Liver (tissue), 7 donors: ENCODE measurements at regions not wholly inside any gene's neighbourhood (a gene's known extent, or its start where the extent isn't known, plus 50 kb on each side); places are given as distances from the start of the nearest gene placed in this dataset.

Experiments
- DNase-seq: peaks from one replicate; pipeline ENCODE4 v3.0.0-alpha.2; 2017; ENCODE audit warnings: low spot score
- H3K27ac ChIP-seq, 2 donors: one replicate each; pipeline ENCODE4 v1.7.0; 2013; ENCODE audit warnings: inconsistent platforms in 2 of 2, low read length in 2 of 2, control low read depth in 1 of 2, low read depth in 1 of 2, mild to moderate bottlenecking in 1 of 2
- H3K27me3 ChIP-seq, 4 donors: one replicate each; pipeline versions ENCODE4 v1.6.1 to v1.7.0; 2013; ENCODE audit warnings: low read length in 3 of 4, inconsistent platforms in 1 of 4, mild to moderate bottlenecking in 1 of 4, moderate library complexity in 1 of 4; ENCODE audit not compliant: control insufficient read depth in 4 of 4, insufficient read depth in 4 of 4
- H3K36me3 ChIP-seq, 4 donors: one replicate each; pipeline versions ENCODE4 v1.6.1 to v1.7.0; 2013; ENCODE audit warnings: low read length in 3 of 4, mild to moderate bottlenecking in 3 of 4, low read depth in 1 of 4, moderate library complexity in 1 of 4; ENCODE audit not compliant: control insufficient read depth in 4 of 4, insufficient read depth in 3 of 4
- H3K4me1 ChIP-seq, 4 donors: one replicate each; pipeline versions ENCODE4 v1.6.1 to v1.7.0; 2013; ENCODE audit warnings: low read length in 3 of 4, mild to moderate bottlenecking in 3 of 4, moderate library complexity in 1 of 4; ENCODE audit not compliant: control insufficient read depth in 4 of 4, insufficient read depth in 4 of 4
- H3K4me3 ChIP-seq, 3 donors: one replicate each; pipeline versions ENCODE4 v1.6.1 to v1.7.0; 2013; ENCODE audit warnings: low read length in 3 of 3, control low read depth in 1 of 3, low read depth in 1 of 3, mild to moderate bottlenecking in 1 of 3
- H3K9ac ChIP-seq, 2 donors: one replicate each; pipeline ENCODE4 v1.7.0; 2013; ENCODE audit warnings: low read length in 2 of 2, mild to moderate bottlenecking in 2 of 2, moderate library complexity in 2 of 2, control low read depth in 1 of 2, low read depth in 1 of 2
- H3K9me3 ChIP-seq, 4 donors: one replicate each; pipeline versions ENCODE4 v1.6.1 to v1.7.0; 2013; ENCODE audit warnings: low read length in 3 of 4; ENCODE audit not compliant: control insufficient read depth in 4 of 4
- EGR1 ChIP-seq, 2 donors: IDR thresholded peaks; 2 replicates each; pipeline ENCODE4 v1.6.1; 2016 to 2018; ENCODE audit warnings: antibody characterized with exemption in 2 of 2, low read depth in 2 of 2
- FOXA1 ChIP-seq: IDR thresholded peaks from 2 replicates; pipeline ENCODE4 v1.6.1; 2016; ENCODE audit warnings: antibody characterized with exemption
- FOXA2 ChIP-seq: IDR thresholded peaks from 2 replicates; pipeline ENCODE4 v1.6.1; 2016; ENCODE audit warnings: antibody characterized with exemption
- GABPA ChIP-seq, 2 donors: IDR thresholded peaks in 1 of 2; conservative IDR thresholded peaks in 1 of 2; 2 replicates each; pipeline ENCODE4 v1.6.1; 2016; ENCODE audit warnings: antibody characterized with exemption in 2 of 2, mild to moderate bottlenecking in 1 of 2, moderate library complexity in 1 of 2
- HNF4G ChIP-seq: IDR thresholded peaks from 2 replicates; pipeline ENCODE4 v1.6.1; 2016; ENCODE audit warnings: antibody characterized with exemption
- JUND ChIP-seq, 2 donors: IDR thresholded peaks; 2 replicates each; pipeline ENCODE4 v1.6.1; 2016; ENCODE audit warnings: antibody characterized with exemption in 2 of 2
- MAX ChIP-seq: IDR thresholded peaks from 2 replicates; pipeline ENCODE4 v1.6.1; 2016; ENCODE audit warnings: antibody characterized with exemption
- NR2F2 ChIP-seq: IDR thresholded peaks from 2 replicates; pipeline ENCODE4 v1.6.1; 2016; ENCODE audit warnings: antibody characterized with exemption
- RAD21 ChIP-seq, 2 donors: IDR thresholded peaks; 2 replicates each; pipeline ENCODE4 v1.6.1; 2016; ENCODE audit warnings: antibody characterized with exemption in 2 of 2, mild to moderate bottlenecking in 2 of 2
- RXRA ChIP-seq, 2 donors: IDR thresholded peaks; 2 replicates each; pipeline ENCODE4 v1.6.1; 2017 to 2018; ENCODE audit warnings: antibody characterized with exemption in 2 of 2, mild to moderate bottlenecking in 1 of 2
- SP1 ChIP-seq: IDR thresholded peaks from 2 replicates; pipeline ENCODE4 v1.6.1; 2018; ENCODE audit warnings: antibody characterized with exemption, mild to moderate bottlenecking
- WGBS: extraction: QIAGEN DNeasy Blood & Tissue Kit; methylation state at CpG from one replicate; pipeline ENCODE4 v1.1.7; 2013; 5-methylcytosine and 5-hydroxymethylcytosine counted together
- TF ChIP-seq, protein P1 (sequence below): IDR thresholded peaks from 2 replicates; pipeline ENCODE4 v1.6.1; 2016; ENCODE audit warnings: antibody characterized with exemption
- TF ChIP-seq, protein P2 (sequence below): IDR thresholded peaks from 2 replicates; pipeline ENCODE4 v1.6.1; 2016; ENCODE audit warnings: antibody characterized with exemption, mild to moderate bottlenecking
- donor health status: healthy.
- donor health status: healthy.
- donor health status: healthy.
- donor health status: healthy.

DNA sequence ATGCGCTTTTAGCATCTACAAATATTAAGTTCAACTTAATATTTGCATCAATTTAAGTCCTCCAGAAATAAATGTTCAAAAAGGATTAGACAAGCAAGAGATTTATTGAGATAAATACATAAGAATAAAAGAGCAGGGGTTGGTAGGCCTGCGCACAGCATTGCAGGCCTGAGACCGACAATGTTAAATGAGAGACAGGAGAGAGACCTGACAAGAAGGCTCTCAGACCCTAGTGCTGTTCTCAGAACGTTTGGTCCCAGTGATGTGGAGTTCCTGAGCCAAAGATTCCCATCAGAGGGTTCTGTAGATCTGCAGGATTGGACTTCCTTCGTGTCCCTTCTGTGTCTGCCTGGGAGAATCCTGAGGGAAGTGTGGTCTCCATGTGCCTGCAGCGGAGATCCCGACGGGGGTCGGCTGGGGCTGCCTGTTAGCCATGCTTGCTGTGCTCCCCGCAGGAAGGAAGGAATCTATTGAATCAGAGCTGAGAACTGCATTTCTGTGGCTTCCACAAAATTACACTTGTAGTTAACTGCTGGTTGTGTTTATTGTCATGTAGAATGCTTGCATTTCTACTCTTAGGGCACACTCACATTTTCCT is 369.9 kb upstream of the SLC10A2 start:
- TF ChIP-seq, protein P1, sequence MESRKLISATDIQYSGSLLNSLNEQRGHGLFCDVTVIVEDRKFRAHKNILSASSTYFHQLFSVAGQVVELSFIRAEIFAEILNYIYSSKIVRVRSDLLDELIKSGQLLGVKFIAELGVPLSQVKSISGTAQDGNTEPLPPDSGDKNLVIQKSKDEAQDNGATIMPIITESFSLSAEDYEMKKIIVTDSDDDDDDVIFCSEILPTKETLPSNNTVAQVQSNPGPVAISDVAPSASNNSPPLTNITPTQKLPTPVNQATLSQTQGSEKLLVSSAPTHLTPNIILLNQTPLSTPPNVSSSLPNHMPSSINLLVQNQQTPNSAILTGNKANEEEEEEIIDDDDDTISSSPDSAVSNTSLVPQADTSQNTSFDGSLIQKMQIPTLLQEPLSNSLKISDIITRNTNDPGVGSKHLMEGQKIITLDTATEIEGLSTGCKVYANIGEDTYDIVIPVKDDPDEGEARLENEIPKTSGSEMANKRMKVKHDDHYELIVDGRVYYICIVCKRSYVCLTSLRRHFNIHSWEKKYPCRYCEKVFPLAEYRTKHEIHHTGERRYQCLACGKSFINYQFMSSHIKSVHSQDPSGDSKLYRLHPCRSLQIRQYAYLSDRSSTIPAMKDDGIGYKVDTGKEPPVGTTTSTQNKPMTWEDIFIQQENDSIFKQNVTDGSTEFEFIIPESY, result no peak
- TF ChIP-seq RAD21 (IDR thresholded peaks at IDR 0.05), result no peak
- no peak for TF ChIP-seq FOXA1
- no peak for TF ChIP-seq RXRA (IDR thresholded peaks at IDR 0.05)
- no peak for TF ChIP-seq HNF4G
- TF ChIP-seq MAX, result no peak
- TF ChIP-seq NR2F2, result no peak
- TF ChIP-seq EGR1 (IDR thresholded peaks at IDR 0.05; ENCODE audit: low read depth in 2 of 2), result no peak
- no peak for TF ChIP-seq JUND (IDR thresholded peaks at IDR 0.05)
- Histone ChIP-seq H3K36me3 (no peaks in the 10 kb centered on the region), H3K27me3 (no peaks in the 10 kb centered on the region), H3K9me3 (no peaks in the 10 kb centered on the region), H3K27ac (no peak overlapping the region), H3K4me1 (no peaks in the 10 kb centered on the region), H3K9ac (no peak overlapping the region), H3K4me3 (no peak overlapping the region)
- WGBS, result 78% methylated on average over 10 of the region's 10 CpGs
- no peak for DNase-seq

DNA sequence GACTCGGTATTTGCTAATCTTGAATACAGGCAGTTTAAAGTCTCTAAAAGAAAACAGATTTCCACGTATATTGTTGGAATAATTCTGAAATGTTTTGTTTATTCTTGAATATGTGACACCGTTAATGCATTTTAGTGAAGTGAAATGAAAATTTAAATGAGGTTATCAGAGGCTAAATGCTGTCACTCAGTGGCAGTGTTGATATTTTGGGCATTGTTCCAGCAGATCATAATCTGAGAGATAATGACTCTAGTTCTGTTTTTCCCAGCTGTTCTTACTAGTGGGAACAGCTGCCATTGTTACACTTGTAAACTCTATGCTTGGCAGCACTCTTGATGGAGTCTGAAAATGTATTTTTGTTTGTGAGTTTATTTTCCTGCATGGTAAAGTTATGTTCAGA is 365.6 kb upstream of the SLC10A2 start:
- no peak overlapping the region for H3K27ac ChIP-seq
- no peaks in the 10 kb centered on the region for H3K27me3 ChIP-seq
- H3K4me3 ChIP-seq, result no peak overlapping the region
- no peak for DNase-seq
- H3K9me3 ChIP-seq, result no peaks in the 10 kb centered on the region
- 70% methylated on average over 3 of the region's 3 CpGs for WGBS
- no peaks in the 10 kb centered on the region for H3K4me1 ChIP-seq
- H3K36me3 ChIP-seq, result no peaks in the 10 kb centered on the region
- H3K9ac ChIP-seq, result no peak overlapping the region
- no peak for TF ChIP-seq RXRA (IDR thresholded peaks at IDR 0.05)
- TF ChIP-seq, protein P2, sequence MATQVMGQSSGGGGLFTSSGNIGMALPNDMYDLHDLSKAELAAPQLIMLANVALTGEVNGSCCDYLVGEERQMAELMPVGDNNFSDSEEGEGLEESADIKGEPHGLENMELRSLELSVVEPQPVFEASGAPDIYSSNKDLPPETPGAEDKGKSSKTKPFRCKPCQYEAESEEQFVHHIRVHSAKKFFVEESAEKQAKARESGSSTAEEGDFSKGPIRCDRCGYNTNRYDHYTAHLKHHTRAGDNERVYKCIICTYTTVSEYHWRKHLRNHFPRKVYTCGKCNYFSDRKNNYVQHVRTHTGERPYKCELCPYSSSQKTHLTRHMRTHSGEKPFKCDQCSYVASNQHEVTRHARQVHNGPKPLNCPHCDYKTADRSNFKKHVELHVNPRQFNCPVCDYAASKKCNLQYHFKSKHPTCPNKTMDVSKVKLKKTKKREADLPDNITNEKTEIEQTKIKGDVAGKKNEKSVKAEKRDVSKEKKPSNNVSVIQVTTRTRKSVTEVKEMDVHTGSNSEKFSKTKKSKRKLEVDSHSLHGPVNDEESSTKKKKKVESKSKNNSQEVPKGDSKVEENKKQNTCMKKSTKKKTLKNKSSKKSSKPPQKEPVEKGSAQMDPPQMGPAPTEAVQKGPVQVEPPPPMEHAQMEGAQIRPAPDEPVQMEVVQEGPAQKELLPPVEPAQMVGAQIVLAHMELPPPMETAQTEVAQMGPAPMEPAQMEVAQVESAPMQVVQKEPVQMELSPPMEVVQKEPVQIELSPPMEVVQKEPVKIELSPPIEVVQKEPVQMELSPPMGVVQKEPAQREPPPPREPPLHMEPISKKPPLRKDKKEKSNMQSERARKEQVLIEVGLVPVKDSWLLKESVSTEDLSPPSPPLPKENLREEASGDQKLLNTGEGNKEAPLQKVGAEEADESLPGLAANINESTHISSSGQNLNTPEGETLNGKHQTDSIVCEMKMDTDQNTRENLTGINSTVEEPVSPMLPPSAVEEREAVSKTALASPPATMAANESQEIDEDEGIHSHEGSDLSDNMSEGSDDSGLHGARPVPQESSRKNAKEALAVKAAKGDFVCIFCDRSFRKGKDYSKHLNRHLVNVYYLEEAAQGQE, result no peak
- TF ChIP-seq, protein P1, result no peak
- no peak for TF ChIP-seq SP1
- TF ChIP-seq GABPA (IDR thresholded peaks at IDR 0.05 in 1 of 2, conservative IDR thresholded peaks at IDR 0.05 in 1 of 2), result no peak
- TF ChIP-seq JUND (IDR thresholded peaks at IDR 0.05), result no peak
- TF ChIP-seq FOXA2, result no peak
- no peak for TF ChIP-seq RAD21 (IDR thresholded peaks at IDR 0.05)
- TF ChIP-seq NR2F2, result no peak
